DMS153 treated with DMSO at 0.1 percent for 48 hours (cell line): ENCODE measurements at regions not wholly inside any gene's neighbourhood (a gene's known extent, or its start where the extent isn't known, plus 50 kb on each side); places are given as distances from the start of the nearest gene placed in this dataset.

Source experiments
- DNase-seq: peaks from one replicate; lab custom pipeline; 2025; ENCODE audit not compliant: unreplicated experiment; lab: John Stamatoyannopoulos, UW

GRCh38 chr5:44868541-44868940 is 59.8 kb downstream of the MRPS30 start:
- DNase-seq, result no peak

- no peak for DNase-seq
Observed at GRCh38 chr5:44869928-44870327, 61.2 kb downstream of the MRPS30 start.

GRCh38 chr5:44870430-44870829 is 61.7 kb downstream of the MRPS30 start:
- DNase-seq, result no peak

DNA sequence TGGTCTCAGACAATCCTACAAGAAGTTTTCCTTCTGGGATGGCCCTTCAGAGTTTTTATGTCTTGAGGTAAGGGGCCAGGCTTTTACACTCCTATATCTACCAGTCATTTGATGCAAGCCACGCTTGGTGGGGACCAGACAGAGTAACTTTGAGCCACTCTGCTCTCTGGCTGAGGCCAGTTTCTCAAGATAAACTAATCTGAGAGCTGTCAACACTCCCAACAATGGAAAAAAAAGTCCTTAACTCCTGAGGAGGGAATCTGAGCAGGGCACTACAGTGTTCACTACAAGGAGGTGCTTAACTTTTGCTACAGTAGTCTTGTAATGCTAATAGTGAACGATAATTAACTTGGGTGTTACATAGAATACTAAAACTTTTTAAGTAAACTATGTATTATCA is 62.7 kb downstream of the MRPS30 start:
- no peak for DNase-seq

DNA sequence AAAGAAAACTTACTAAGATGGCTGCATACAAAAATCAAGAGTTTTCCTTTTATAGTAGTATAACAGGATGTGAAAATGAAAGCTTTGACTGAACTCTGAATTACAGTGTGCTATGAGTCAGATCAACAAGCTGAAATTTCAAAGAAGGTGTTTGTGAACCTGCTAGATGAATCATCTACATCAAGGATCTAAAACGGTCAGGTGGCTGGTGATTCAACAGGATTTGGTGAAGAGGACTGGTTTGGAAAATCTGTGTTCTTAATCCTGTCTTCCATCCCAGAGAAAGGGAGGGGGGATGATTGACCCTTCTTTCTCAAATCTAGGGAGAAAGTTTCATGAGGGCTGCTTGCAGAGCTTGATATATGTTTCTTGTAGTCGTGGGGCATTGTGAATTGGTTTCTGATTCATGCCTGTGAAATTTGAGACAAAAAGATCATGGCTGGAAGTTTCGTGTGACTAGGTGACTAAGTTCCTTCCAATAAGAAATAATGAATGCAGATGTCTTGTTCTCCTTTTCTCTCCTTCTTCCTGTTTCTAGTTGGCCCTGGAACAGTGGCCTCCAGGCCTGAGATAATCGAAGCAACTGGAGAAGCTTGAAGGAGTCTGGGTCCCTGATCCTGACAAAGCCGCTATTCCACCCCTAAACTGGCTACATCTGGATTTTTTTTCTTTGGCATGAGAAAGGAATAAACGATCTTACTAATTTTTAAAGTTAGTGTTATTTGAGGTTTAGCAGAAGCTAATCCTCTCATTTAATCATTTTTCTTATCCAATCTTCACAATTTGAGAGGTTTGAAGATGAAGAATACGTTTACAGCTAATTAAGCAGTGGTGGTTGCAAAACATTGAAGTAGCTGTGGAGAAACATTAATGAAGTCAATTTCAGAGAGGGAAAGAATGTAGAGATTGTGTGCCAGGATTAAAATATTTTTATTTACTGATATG is 67.2 kb downstream of the MRPS30 start:
- DNase-seq, result no peak

DNA sequence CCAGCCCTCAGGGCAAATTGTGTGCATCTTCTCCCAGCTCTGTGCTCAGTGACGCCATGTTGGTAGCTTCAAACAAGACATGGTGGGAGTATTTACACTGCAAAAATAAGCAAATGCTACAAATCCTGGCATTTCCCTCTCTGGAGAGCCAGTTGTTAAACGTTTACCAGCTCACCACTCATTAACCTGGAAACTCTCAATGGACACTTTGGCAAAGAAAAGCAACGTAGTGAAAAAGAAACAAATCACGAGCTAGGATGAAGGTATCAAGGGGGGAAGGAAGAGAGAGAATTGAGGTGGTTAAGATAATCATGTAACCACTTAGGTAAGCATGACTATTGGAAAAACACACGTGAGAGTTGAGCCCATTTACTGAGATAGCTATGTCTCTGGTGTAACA is 72.5 kb downstream of the MRPS30 start:
- DNase-seq, result no peak

GRCh38 chr5:44884036-44884435 is 75.3 kb downstream of the MRPS30 start:
- no peak for DNase-seq

- DNase-seq, result no peak
Observed at GRCh38 chr5:44885903-44886302, 77.2 kb downstream of the MRPS30 start.

- no peak for DNase-seq
Observed at GRCh38 chr5:44887722-44888121, 79.0 kb downstream of the MRPS30 start.

DNA sequence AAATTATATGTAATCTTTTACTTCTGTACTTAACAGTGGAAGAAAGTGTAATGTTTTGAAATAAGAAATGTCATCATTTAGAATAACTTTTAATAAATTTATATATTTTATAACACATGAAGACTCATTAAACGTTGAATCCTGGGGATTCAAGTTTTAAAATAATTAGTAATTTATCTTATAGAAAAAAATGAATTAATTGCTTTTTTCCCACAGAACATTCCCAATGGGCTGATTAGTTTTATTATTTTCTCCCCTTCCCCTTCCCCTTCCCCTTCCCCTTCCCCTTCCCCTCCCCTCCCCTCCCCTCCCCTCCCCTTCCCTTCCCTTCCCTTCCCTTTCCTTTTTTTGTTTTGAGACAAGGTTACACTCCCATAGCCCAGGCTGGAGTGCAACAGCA is 79.7 kb downstream of the MRPS30 start:
- no peak for DNase-seq

DNA sequence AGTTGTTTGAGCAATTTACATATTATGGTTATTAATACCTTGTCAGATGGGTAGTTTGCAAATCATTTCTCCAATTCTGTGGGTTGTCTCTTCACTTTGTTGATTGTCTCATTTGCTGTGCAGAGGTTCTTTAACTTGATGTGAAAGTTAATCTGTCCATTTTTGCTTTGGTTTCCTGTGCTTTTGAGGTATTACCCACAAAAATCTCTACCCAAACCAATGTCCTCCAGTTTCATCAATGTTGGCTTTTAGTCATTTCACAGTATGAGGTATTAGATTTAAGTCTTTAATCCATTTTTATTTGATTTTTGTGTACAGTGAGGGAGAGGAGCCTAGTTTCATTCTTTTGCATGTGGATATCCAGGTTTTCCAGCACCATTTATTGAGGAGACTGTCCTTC is 82.4 kb downstream of the MRPS30 start:
- DNase-seq, result no peak

GRCh38 chr5:44900273-44900954 is 91.7 kb downstream of the MRPS30 start:
- no peak for DNase-seq

GRCh38 chr5:44907396-44907795 is 98.6 kb downstream of the MRPS30 start:
- no peak for DNase-seq

DNA sequence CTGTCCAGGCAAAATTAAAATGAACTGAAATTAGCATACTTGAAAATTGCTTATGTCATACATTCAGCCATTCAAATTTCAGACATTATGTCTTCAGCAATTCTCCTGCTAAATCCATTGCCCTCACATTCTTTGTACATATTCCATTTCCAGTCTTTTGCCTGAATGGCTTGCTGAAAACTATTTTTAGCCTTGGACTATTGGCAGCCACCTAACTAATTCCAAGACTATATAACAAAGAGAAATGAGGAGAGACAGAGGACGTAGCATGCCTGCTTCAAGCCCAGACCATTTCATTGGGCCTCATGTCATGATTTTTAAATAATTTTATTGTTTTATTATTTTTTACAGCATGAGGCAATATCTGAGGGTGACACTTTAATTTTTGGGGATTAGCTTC is 100.3 kb downstream of the MRPS30 start:
- no peak for DNase-seq

DNA sequence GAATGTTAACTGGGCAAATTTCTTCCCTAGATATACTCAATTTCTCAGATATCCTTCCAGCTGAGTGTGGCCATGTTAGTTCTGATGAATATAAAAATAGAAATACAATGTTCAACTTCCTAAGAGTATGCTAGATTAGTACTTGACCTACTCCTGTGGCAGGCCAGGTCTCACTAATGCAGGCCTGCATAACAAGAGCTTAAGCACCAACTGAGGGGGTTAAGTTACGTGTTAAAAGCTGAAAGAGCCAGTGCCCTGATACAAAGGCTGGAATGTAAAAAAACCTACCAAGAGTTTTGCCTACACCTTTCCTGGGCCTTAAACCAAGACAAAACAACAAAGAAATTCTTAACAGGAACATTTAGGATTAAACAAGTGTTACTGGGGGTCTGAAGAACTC is 102.8 kb downstream of the MRPS30 start:
- DNase-seq, result no peak

GRCh38 chr5:44914221-44914620 is 105.5 kb downstream of the MRPS30 start:
- no peak for DNase-seq

DNA sequence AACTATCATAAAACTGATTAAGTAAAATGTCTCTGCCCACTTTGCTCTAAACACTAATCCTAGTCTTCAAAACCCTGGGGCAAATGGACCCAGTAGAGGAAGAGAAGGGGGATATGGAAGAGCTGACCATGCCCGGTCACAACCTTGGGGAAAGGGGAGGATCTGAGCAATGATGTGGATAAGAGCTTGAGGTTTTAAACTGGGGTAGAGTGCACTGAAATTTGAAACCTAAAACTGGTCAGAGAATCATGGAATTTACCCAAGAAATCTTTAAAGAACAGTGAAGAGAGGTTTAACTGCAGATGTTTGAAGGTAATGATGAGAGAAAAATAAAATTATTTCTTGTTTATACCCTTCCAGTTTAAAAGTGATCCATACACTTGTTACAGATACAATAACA is 110.8 kb downstream of the MRPS30 start:
- DNase-seq, result no peak

DNA sequence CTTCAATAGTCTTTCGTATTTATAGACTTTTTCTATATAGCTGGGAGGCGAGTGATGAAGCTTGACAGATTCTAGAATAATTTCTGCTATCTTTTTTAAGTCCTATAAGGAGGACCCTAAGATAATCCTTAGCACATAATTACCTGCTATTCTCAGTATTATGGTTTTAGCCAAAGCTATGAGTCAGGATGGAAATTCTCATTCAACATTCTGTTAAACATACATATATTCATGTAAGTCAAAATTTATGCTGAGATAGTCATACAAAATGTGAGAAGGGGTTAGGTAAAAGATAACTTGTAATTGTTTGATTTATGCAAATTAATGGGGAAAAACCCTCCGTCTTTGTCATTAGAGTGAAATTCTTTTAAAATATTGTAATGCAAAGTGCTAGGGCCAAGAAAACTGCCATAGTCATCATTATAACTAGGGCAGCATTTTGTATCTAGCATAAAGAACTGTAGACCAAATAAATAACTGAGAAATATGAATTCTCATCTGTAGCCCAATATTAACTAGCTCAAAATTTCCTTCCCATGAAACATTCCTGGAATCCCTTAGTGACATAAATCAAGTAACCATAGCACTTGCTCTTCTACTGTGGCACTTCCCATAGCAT is 118.5 kb downstream of the MRPS30 start:
- DNase-seq, result no peak

- no peak for DNase-seq
Observed at GRCh38 chr5:44932922-44933585, 124.3 kb downstream of the MRPS30 start.

DNA sequence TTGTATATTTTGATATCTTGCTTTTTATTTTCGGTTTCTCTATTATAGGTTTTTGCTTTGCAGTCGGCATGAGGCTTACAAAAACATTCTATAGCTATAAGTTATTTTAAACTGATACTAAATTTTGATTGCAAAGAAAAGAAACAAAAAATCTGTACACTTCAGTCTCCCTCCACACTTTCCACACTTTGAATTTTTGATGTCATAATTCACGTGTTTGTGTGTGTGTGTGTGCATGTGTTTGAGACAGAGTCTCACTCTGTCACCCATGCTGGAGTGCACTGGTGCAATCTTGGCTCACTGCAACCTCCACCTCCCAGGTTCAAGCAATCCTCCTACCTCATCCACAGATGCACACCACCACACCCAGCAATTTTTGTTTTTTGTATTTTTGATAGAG is 124.9 kb downstream of the MRPS30 start:
- DNase-seq, result no peak

DNA sequence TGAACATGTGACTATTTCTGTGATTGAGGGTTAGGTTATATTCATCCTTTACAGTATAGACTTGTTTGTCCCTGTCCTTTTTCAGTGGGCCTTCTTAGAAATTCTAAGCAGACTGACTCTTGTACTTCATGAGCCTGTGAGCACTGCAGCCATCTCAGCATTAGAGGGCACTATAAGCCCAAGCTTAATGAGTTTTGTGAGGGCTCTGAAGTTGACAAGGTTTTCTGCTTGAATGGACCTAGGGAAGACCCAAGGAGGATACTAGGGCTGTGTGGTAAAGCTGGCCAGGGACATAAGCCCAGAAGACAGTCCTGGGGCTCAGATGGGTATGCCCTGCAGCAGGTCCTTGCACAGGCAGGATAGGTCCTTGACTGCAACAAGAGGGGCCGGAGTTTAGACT is 126.5 kb downstream of the MRPS30 start:
- DNase-seq, result no peak
